Endodermal cell (in vitro differentiated cells): ENCODE measurements at regions not wholly inside any gene's neighbourhood (a gene's known extent, or its start where the extent isn't known, plus 50 kb on each side); places are given as distances from the start of the nearest gene placed in this dataset.

ENCODE experiments used
- DNase-seq: peaks from one replicate; pipeline ENCODE4 v3.0.0-alpha.2; 2017
- H3K27ac ChIP-seq: 2 replicates; pipeline ENCODE4 v1.5.1; 2013; ENCODE audit warnings: mild to moderate bottlenecking, low read depth, low read length, moderate library complexity
- H3K27me3 ChIP-seq: 2 replicates; pipeline ENCODE4 v1.6.1; 2013; ENCODE audit warnings: mild to moderate bottlenecking, low read length, moderate library complexity; ENCODE audit not compliant: insufficient read depth, control insufficient read depth, poor library complexity, severe bottlenecking
- H3K36me3 ChIP-seq: 2 replicates; pipeline ENCODE4 v1.7.0; 2013; ENCODE audit warnings: mild to moderate bottlenecking, low read length, moderate library complexity; ENCODE audit not compliant: control insufficient read depth, insufficient read depth
- H3K4me1 ChIP-seq: one replicate; pipeline ENCODE4 v1.7.0; 2013; ENCODE audit warnings: low read length; ENCODE audit not compliant: control insufficient read depth, insufficient read depth
- H3K4me3 ChIP-seq: 2 replicates; pipeline ENCODE4 v1.5.1; 2013; ENCODE audit warnings: mild to moderate bottlenecking, low read length, moderate library complexity
- H3K9ac ChIP-seq: 2 replicates; pipeline ENCODE4 v1.6.1; 2013; ENCODE audit warnings: mild to moderate bottlenecking, low read length, moderate library complexity; ENCODE audit not compliant: poor library complexity, severe bottlenecking; ENCODE audit errors: extremely low read depth
- H3K9me3 ChIP-seq: 2 replicates; pipeline ENCODE4 v1.6.1; 2013; ENCODE audit warnings: mild to moderate bottlenecking, low read length, moderate library complexity; ENCODE audit not compliant: control insufficient read depth
- H3K27ac Mint-ChIP-seq: 2 replicates; pipeline ENCODE4 v1.8.0; 2020; ENCODE audit warnings: mixed read lengths
- H3K27me3 Mint-ChIP-seq: 2 replicates; pipeline ENCODE4 v1.8.0; 2021; ENCODE audit warnings: mild to moderate bottlenecking, mixed read lengths; ENCODE audit not compliant: insufficient read depth
- H3K36me3 Mint-ChIP-seq: 2 replicates; pipeline ENCODE4 v1.8.0; 2020; ENCODE audit warnings: low read depth, mixed read lengths
- H3K4me1 Mint-ChIP-seq: 2 replicates; pipeline ENCODE4 v1.8.0; 2020; ENCODE audit warnings: mixed read lengths
- H3K4me3 Mint-ChIP-seq: 2 replicates; pipeline ENCODE4 v1.8.0; 2020; ENCODE audit warnings: mild to moderate bottlenecking, moderate library complexity, mixed read lengths
- H3K9me3 Mint-ChIP-seq: 2 replicates; pipeline ENCODE4 v1.8.0; 2020; ENCODE audit warnings: mild to moderate bottlenecking, mixed read lengths
- WGBS, 2 experiments: methylation state at CpG; one replicate each; pipeline versions ENCODE4 v1.1.5 to v1.1.7; 2013; ENCODE audit warnings: missing lambda C conversion rate in 2 of 2, mixed read lengths in 1 of 2; ENCODE audit not compliant: insufficient coverage in 1 of 2, insufficient read length in 1 of 2; 5-methylcytosine and 5-hydroxymethylcytosine counted together
- TF ChIP-seq, protein P1 (sequence below): fragments of 200-600 bp; sonication (generic); conservative IDR thresholded peaks from 2 replicates; pipeline ENCODE4 v1.5.0; 2021; ENCODE audit warnings: antibody characterized with exemption, mild to moderate bottlenecking

DNA sequence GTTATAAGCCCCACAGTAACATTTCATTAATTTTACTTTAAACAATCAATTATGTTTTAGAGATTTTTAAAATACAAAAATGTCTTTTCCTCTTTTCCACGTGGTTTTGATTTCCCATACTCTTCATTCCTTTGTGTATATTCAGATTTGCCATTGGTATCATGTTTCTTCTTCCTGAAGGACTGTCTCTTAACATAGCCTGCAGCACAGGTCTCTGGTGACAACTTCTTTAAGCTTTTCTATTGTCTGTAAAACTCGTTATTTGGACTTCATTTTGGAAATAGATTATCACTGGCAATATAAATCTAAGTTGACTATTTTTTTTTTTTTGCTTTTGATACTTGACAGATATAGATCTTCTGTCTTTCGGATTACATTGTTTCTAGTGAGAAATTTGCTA lies 115.2 kb upstream of the KLHL29 start:
- no peaks in the 10 kb centered on the region for H3K9me3 Mint-ChIP-seq
- no peaks in the 10 kb centered on the region for H3K9me3 ChIP-seq
- H3K4me1 Mint-ChIP-seq, result no peaks in the 10 kb centered on the region
- TF ChIP-seq, protein P1, sequence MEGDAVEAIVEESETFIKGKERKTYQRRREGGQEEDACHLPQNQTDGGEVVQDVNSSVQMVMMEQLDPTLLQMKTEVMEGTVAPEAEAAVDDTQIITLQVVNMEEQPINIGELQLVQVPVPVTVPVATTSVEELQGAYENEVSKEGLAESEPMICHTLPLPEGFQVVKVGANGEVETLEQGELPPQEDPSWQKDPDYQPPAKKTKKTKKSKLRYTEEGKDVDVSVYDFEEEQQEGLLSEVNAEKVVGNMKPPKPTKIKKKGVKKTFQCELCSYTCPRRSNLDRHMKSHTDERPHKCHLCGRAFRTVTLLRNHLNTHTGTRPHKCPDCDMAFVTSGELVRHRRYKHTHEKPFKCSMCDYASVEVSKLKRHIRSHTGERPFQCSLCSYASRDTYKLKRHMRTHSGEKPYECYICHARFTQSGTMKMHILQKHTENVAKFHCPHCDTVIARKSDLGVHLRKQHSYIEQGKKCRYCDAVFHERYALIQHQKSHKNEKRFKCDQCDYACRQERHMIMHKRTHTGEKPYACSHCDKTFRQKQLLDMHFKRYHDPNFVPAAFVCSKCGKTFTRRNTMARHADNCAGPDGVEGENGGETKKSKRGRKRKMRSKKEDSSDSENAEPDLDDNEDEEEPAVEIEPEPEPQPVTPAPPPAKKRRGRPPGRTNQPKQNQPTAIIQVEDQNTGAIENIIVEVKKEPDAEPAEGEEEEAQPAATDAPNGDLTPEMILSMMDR, result no peak
- H3K36me3 Mint-ChIP-seq, result no peaks in the 10 kb centered on the region
- H3K27me3 ChIP-seq, result no peaks in the 10 kb centered on the region
- DNase-seq, result no peak
- no peak overlapping the region for H3K4me3 ChIP-seq
- H3K36me3 ChIP-seq, result no peaks in the 10 kb centered on the region
- no peak overlapping the region for H3K27ac Mint-ChIP-seq
- no peak overlapping the region for H3K4me3 Mint-ChIP-seq
- WGBS, 2 experiments, result 73% methylated on average over 3 of the region's 3 CpGs; no CpG with 5 or more reads in 1 of the 2 experiments
- H3K27me3 Mint-ChIP-seq, result no peaks in the 10 kb centered on the region
- H3K27ac ChIP-seq, result no peak overlapping the region
- H3K4me1 ChIP-seq, result no peaks in the 10 kb centered on the region
- no peak overlapping the region for H3K9ac ChIP-seq

DNA sequence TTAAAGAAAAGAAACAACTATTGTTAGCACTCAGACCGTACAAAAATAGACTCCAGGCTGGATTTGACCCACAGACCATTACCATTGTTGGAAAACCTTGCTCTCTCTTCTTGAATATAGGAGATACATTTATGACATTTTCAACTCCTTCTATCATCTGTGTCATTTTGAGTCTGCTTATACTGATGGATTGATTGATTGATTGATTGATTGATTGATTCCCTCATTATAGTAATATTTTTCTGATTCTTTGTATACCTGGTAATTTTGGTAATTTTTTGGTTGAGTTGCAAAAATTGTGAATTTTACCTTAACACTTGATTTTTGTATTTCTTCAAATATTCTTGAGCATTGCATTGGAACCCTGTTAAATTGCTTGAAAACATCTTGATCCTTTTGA lies 114.2 kb upstream of the KLHL29 start:
- Mint-ChIP-seq H3K27ac (no peak overlapping the region), H3K4me1 (no peaks in the 10 kb centered on the region), H3K27me3 (no peaks in the 10 kb centered on the region), H3K9me3 (no peaks in the 10 kb centered on the region), H3K4me3 (no peak overlapping the region), H3K36me3 (no peaks in the 10 kb centered on the region)
- WGBS, 2 experiments, result 100% methylated on average over 1 of the region's 1 CpG; no CpG with 5 or more reads in 1 of the 2 experiments
- Histone ChIP-seq H3K9me3 (no peaks in the 10 kb centered on the region), H3K9ac (no peak overlapping the region), H3K4me1 (no peaks in the 10 kb centered on the region), H3K4me3 (no peak overlapping the region), H3K27me3 (no peaks in the 10 kb centered on the region), H3K36me3 (no peaks in the 10 kb centered on the region), H3K27ac (no peak overlapping the region)
- DNase-seq, result no peak
- TF ChIP-seq, protein P1, result no peak

DNA sequence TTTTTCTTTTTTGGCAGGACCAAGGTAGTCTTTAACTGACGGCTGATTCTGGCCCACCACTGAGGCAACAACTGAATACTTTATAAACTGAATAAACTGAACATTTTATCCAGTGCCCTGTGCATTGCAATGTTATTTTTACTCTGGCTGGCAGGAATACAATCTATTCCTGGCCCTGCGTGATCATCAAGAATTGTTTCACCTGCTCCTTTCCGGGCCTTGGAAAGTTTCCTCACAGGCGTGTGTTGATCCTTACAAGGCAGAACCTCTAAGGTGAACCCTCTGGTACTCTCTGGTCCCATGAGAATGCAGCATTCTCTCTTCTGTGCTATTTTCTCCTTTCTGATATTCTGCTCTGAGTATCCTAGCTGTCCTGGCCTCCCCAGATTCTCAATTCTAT lies 113.7 kb upstream of the KLHL29 start:
- H3K4me3 Mint-ChIP-seq, result no peak overlapping the region
- Histone ChIP-seq H3K27me3 (no peaks in the 10 kb centered on the region), H3K36me3 (no peaks in the 10 kb centered on the region), H3K9ac (no peak overlapping the region), H3K4me3 (no peak overlapping the region), H3K4me1 (no peaks in the 10 kb centered on the region), H3K27ac (no peak overlapping the region), H3K9me3 (no peaks in the 10 kb centered on the region)
- H3K27me3 Mint-ChIP-seq, result no peaks in the 10 kb centered on the region
- no peaks in the 10 kb centered on the region for H3K36me3 Mint-ChIP-seq
- no peak for DNase-seq
- H3K4me1 Mint-ChIP-seq, result no peaks in the 10 kb centered on the region
- WGBS, 2 experiments, result 93 to 96% methylated on average over 4 of the region's 4 CpGs
- TF ChIP-seq, protein P1, result no peak
- H3K9me3 Mint-ChIP-seq, result no peaks in the 10 kb centered on the region
- H3K27ac Mint-ChIP-seq, result no peak overlapping the region
